Heart right ventricle (tissue), 16 donors: ENCODE measurements at regions not wholly inside any gene's neighbourhood (a gene's known extent, or its start where the extent isn't known, plus 50 kb on each side); places are given as distances from the start of the nearest gene placed in this dataset.
"Not testable (repeated sequence)": the region's sequence is repeated elsewhere in the genome, so short reads cannot be mapped to it uniquely, and the experiment has no call there.

ENCODE experiments used
- ATAC-seq, 8 donors: fragments of 200-7000 bp; cut with Tn5 transposase; one replicate each; pipeline ENCODE4 v1.9.1; 2020; ENCODE audit warnings: mild to moderate bottlenecking in 8 of 8, moderate library complexity in 8 of 8, moderate number of reproducible peaks in 1 of 8
- DNase-seq, 2 donors: peaks; one replicate each; pipeline ENCODE4 v3.0.0-alpha.2; 2020
- H3K27ac ChIP-seq, 10 donors: fragments of 200-600 bp; sonication (generic) in 2 of 10; one replicate each; pipeline versions ENCODE4 v1.5.0 to v1.8.0; 2020 to 2022; ENCODE audit warnings: mild to moderate bottlenecking in 3 of 10
- H3K27me3 ChIP-seq, 7 donors: fragments of 200-600 bp; one replicate each; pipeline ENCODE4 v1.8.0; 2021 to 2022; ENCODE audit warnings: mild to moderate bottlenecking in 2 of 7
- H3K36me3 ChIP-seq, 9 donors: fragments of 200-600 bp; sonication (generic) in 1 of 9; one replicate each; pipeline versions ENCODE4 v1.5.0 to v1.8.0; 2020 to 2022; ENCODE audit warnings: mild to moderate bottlenecking in 2 of 9
- H3K4me1 ChIP-seq, 9 donors: fragments of 200-600 bp; sonication (generic) in 1 of 9; one replicate each; pipeline versions ENCODE4 v1.5.0 to v1.8.0; 2020 to 2022; ENCODE audit warnings: mild to moderate bottlenecking in 4 of 9
- H3K4me3 ChIP-seq, 10 donors: fragments of 200-600 bp; sonication (generic) in 2 of 10; one replicate each; pipeline versions ENCODE4 v1.5.0 to v1.8.0; 2020 to 2022; ENCODE audit warnings: mild to moderate bottlenecking in 7 of 10, moderate library complexity in 2 of 10
- H3K9me3 ChIP-seq, 11 donors: fragments of 200-600 bp in 10 of 11; sonication (generic) in 2 of 11; one replicate each; pipeline versions ENCODE4 v1.5.0 to v1.8.0; 2013 to 2022; ENCODE audit warnings: mild to moderate bottlenecking in 2 of 11, control low read depth in 1 of 11, moderate library complexity in 1 of 11
- WGBS, 2 donors: extraction: QIAGEN DNeasy Blood & Tissue Kit; methylation state at CpG; one replicate each; pipeline ENCODE4 v1.1.7; 2013; ENCODE audit warnings: inconsistent platforms in 1 of 2; 5-methylcytosine and 5-hydroxymethylcytosine counted together
- intact Hi-C, 10 donors: fragments of 100-400 bp; cut with DNase I; formaldehyde crosslinking; loops; one replicate each; pipeline versions ENCODE4 v1.11.1 to v1.14.2; 2022
- donor health status: Arrhythmogenic right ventricular cardiomyopathy.
- donor health status: ischemic (EF 13 %, LVEDD 7.1; RV severe dilation, severe dysfunction).
- donor health status: healthy with polysubstance abuse.
- donor health status: DM: no; HTN: yes; CAD: no.
- donor health status: DM: no; HTN: no; CAD: no.
- donor health status: ischemic (EF 25% LVEDD 6.9; RV normal size, moderate dysfunction).
- donor health status: ischemic (EF 25% LVEDD 5.7; RV mildly dilated, moderate dysfunction).
- donor health status: healthy.
- donor health status: DM: yes; HTN: yes; CAD: no.
- donor health status: Ischemic cardiomyopathy.
- donor health status: ischemic (EF 35%, LVEDD 5.7; RV mildly dilated, moderate dysfunction).
- donor health status: nonischemic (EF 11% LVEDD 7.7; RV severe dilation, severe dysfunction).
- donor health status: DM: yes; HTN: yes; CAD: no.
- donor health status: PGD.
- donor health status: ischemic (EF 29% LVEDD 5.4; RV normal size, mild dysfunction).
- donor health status: nonischemic (EF 23%, LVEDD 6.1; RV moderate dilation, normal function).

DNA sequence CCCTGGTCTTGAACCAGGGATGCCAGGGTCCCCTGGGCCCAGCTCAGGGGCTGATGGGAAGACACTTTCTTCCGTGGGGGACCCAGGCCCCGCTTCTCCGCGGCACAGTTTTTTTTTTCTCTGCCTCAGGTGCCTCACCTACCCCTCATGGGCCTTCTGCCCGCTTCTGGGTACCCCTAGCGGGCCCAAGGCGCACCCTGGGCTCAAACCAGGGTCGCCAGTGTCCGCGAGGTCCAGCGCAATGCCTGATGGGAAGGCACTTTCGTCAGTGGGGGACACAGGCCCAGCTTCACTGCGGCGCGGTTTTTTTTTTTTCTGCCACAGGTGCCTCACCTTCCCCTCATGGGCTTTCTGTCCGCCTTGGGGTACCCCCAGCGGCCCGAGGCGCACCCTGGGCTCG is 163.9 kb upstream of the ZNG1F start:
- DNase-seq, H3K27me3 ChIP-seq, H3K9me3 ChIP-seq, intact Hi-C loops, H3K36me3 ChIP-seq, H3K4me3 ChIP-seq, ATAC-seq, H3K4me1 ChIP-seq, H3K27ac ChIP-seq: not testable (repeated sequence)
- 89 to 91% methylated on average over 15 to 16 of the region's 20 CpGs for WGBS, 2 donors

DNA sequence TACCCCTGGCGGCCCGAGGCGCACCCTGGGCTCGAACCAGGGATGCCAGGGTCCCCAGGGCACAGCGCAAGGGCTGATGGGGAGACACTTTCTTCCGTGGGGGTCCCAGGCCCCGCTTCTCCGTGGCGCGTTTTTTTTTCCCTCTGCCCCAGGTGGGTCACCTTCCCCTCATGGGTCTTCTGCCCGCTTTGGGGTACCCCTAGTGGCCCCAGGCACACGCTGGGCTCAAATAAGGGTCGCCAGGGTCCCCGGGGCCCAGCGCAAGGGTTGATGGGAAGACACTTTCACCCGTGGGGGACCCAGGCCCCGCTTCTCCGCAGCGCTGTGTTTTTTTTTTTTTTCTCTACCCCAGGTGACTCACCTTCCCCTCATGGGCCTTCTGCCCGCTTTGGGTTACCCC is 163.3 kb upstream of the ZNG1F start:
- H3K4me1 ChIP-seq, DNase-seq, H3K27me3 ChIP-seq, intact Hi-C loops, H3K9me3 ChIP-seq, H3K4me3 ChIP-seq, H3K27ac ChIP-seq, ATAC-seq, H3K36me3 ChIP-seq: not testable (repeated sequence)
- 78 to 91% methylated on average over 15 of the region's 20 CpGs for WGBS, 2 donors

DNA sequence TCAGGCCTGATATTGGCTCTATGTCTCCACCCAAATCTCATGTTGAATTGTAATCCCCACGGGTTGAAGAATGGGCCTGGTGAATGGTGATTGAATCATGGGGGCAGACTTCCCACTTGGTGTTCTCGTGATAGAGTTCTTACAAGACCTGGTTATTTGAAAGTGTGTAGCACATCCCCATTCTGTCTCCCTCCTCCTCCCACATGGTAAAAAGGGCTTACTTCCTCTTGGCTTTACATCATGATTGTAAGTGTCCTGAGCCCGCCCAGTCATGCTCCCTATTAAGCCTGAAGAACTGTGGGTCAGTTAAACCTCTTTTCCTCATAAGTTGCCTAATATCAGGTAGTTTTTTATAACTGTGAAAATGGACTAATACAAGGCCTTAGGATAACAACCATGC is 158.8 kb upstream of the ZNG1F start:
- H3K9me3 ChIP-seq, H3K4me1 ChIP-seq, intact Hi-C loops, H3K4me3 ChIP-seq, H3K36me3 ChIP-seq, H3K27me3 ChIP-seq, DNase-seq, ATAC-seq, H3K27ac ChIP-seq: not testable (repeated sequence)
- WGBS, 2 donors: 74 to 96% methylated on average over 2 of the region's 3 CpGs

DNA sequence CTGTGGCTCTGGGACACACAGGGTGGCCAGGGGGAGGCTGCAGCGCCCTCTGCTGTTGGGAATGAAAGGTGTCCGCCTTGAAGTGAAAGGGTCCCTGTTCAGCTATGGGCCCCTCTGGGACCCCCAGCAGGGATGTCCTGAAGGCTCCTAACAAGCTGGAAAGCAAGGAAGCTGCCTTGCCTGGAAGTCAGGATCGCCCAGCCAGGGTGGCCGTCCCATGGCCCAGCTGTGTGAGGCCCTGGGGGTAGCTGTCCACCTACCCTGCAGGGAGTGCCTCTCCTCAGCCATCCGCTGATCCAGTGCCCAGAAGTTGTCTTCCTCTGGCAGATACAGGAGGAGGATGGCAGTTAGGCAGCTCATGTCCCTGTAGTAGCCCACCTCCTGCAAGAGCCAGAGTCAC is 143.4 kb upstream of the ZNG1F start:
- DNase-seq, H3K9me3 ChIP-seq, H3K4me3 ChIP-seq, H3K36me3 ChIP-seq, H3K4me1 ChIP-seq, ATAC-seq, intact Hi-C loops, H3K27ac ChIP-seq, H3K27me3 ChIP-seq: not testable (repeated sequence)
- WGBS, 2 donors: 64 to 83% methylated on average over 1 to 2 of the region's 5 CpGs

DNA sequence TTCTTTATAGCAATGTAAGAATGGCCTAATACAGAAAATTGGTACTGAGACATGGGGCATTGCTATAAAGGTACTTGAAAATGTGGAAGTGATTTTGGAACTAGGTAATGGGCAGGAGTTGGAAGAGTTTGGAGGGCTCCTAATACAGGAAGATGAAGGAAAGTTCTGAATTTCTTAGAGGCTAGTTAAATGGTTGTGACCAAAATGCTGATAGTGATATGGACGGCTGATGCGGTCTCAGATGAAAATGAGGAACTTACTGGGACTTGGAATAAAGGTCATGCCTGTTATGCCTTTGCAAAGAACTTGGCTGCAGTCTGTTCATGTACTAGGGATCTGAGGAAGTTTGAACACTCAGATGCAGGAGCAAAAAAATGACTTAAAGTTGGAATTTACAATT is 132.2 kb upstream of the ZNG1F start:
- intact Hi-C loops, H3K9me3 ChIP-seq, H3K4me1 ChIP-seq, H3K27ac ChIP-seq, H3K4me3 ChIP-seq, ATAC-seq, H3K27me3 ChIP-seq, DNase-seq, H3K36me3 ChIP-seq: not testable (repeated sequence)
- 56% methylated on average over 2 of the region's 2 CpGs; no CpG with 5 or more reads in 1 of the 2 donors for WGBS, 2 donors

DNA sequence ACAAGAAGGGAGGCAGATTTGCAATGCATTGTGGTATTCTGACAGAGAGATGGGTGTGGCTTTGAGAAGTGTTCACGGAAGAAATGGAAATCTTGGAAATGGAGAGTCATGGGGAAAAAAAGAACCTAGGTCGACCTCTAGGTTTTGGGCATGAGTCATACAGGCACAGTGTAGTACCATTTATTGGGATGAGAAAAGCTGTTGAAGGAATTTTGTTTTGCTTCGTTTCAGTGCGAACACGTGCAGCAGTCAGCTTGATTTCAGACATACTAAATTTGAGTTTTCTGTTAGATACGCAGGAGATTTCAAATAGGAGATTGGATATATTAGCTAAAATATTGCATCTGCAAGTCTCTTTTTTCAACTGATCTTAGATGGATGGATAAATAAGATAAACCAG is 119.8 kb upstream of the ZNG1F start:
- H3K4me3 ChIP-seq, intact Hi-C loops, DNase-seq, H3K27me3 ChIP-seq, H3K9me3 ChIP-seq, H3K4me1 ChIP-seq, H3K36me3 ChIP-seq, H3K27ac ChIP-seq, ATAC-seq: not testable (repeated sequence)
- 58 to 65% methylated on average over 6 of the region's 6 CpGs for WGBS, 2 donors

DNA sequence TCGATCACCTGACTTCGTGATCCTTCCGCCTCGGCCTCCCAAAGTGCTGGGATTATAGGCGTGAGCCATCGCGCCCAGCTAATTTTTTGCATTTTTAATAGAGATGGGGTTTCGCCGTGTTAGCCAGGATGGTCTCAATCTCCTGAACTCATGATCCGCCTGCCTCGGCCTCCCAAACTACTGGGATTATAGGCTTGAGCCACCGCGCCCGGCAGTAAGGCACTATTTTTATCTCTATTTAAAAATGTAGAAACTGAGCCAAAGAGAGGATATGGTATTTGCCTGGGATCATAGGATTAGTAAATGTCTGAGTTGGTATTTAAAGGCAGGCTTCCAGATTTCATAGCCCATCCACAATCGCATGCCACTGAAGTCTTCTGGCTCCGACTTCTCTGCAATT is 96.6 kb upstream of the ZNG1F start:
- intact Hi-C loops, H3K4me3 ChIP-seq, H3K27ac ChIP-seq, H3K36me3 ChIP-seq, H3K4me1 ChIP-seq, H3K27me3 ChIP-seq, H3K9me3 ChIP-seq, ATAC-seq, DNase-seq: not testable (repeated sequence)
- 91 to 92% methylated on average over 15 to 16 of the region's 16 CpGs for WGBS, 2 donors

DNA sequence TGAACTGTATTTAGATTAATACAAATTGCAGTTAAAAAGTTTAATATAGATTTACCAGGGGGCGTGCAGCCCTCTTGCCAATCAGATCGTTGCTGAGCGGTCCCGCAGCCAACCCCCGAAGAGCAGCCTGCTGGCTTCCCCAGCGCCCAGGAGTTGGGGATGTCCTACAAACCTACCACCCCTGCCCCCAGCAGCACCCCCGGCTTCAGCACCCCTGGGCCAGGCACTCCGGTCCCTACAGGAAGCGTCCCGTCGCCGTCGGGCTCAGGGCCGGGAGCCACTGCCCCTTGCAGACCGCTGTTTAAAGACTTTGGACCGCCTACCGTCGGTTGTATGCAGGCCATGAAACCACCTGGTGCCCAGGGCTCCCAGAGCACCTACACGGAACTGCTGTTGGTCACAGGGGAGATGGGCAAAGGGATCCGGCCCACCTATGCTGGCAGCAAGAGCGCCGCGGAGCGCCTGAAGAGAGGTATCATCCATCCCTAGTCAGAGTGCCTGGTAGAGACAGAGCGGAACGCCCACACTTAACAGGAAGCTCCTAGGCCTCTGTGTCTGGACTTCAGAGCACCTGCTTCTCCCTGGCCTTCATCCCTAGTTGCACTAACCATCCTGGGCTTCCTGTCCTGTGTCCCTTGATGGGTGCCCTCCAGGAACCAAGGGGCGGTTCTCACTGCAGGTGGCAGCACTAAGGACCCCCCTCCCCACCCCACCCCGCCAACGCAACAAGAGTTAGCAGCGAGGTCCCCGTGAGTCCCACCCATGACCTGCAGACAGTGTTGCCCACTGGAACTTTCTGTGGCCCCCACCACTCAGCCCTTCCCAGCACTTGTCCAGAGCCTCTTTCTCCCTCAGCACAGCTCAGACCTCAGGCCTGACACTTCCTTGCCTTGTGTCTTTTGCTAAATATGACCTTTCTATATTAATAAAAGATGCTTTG is 91.5 kb upstream of the ZNG1F start:
- peak in 5 of 8 donors; percentile 15 to 73 (median 41) for ATAC-seq
- not testable (repeated sequence) for DNase-seq
- 69 to 73% methylated on average over 14 to 18 of the region's 31 CpGs for WGBS, 2 donors

DNA sequence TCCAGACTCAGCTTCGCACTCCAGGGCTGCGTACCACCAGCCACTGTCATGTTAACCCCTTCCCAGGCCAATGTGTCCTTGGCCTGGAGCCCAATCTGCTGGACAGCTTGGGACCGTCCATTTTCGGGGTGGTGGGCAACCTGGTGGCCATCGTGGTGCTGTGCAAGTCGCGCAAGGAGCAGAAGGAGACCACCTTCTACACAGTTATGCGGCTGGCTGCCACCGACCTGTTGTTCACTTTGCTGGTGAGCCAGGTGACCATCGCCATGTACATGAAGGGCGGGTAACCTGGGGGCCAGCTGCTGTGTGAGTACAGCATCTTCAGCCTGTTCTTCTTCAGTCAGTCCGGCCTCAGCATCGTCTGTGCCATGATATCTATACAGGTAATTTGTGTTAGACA is 90.3 kb upstream of the ZNG1F start:
- H3K27me3 ChIP-seq, H3K9me3 ChIP-seq, H3K4me1 ChIP-seq, DNase-seq, H3K36me3 ChIP-seq, intact Hi-C loops, H3K4me3 ChIP-seq, H3K27ac ChIP-seq: not testable (repeated sequence)
- 76 to 82% methylated on average over 8 to 10 of the region's 13 CpGs for WGBS, 2 donors
- ATAC-seq: peak in 2 of 8 donors; percentile 25 to 30

More for the DNA sequence above, 91.5 kb upstream of the ZNG1F start:
- H3K9me3 ChIP-seq, intact Hi-C loops, H3K4me1 ChIP-seq, H3K4me3 ChIP-seq, H3K27ac ChIP-seq, H3K27me3 ChIP-seq, H3K36me3 ChIP-seq: not testable (repeated sequence)

DNA sequence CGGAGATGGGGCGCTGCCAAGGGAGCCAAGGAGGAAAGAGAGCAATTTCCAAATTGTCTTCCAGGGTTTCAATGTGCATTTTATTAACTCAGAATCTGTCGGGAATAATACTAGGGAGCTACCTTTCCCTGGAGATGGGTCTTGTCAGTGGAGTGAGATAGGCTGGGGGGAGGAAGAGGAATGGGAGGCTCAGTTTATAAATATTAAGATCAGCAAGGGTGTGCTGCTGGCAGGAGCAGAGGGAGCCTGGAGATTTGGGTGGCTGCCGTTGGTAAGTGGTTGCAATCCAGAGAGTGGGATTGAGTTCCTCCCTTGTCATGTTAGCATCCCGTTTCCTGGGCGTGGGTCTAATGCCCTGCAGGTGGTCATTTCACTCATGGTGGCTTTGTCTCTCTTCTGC is 89.9 kb upstream of the ZNG1F start:
- peak in 3 of 8 donors; percentile 14 to 55 (median 17) for ATAC-seq
- H3K27ac ChIP-seq, intact Hi-C loops, H3K4me3 ChIP-seq, H3K4me1 ChIP-seq, H3K27me3 ChIP-seq, H3K9me3 ChIP-seq, DNase-seq, H3K36me3 ChIP-seq: not testable (repeated sequence)
- whole genome bisulfite sequencing, 2 donors: 80 to 89% methylated on average over 3 of the region's 6 CpGs

DNA sequence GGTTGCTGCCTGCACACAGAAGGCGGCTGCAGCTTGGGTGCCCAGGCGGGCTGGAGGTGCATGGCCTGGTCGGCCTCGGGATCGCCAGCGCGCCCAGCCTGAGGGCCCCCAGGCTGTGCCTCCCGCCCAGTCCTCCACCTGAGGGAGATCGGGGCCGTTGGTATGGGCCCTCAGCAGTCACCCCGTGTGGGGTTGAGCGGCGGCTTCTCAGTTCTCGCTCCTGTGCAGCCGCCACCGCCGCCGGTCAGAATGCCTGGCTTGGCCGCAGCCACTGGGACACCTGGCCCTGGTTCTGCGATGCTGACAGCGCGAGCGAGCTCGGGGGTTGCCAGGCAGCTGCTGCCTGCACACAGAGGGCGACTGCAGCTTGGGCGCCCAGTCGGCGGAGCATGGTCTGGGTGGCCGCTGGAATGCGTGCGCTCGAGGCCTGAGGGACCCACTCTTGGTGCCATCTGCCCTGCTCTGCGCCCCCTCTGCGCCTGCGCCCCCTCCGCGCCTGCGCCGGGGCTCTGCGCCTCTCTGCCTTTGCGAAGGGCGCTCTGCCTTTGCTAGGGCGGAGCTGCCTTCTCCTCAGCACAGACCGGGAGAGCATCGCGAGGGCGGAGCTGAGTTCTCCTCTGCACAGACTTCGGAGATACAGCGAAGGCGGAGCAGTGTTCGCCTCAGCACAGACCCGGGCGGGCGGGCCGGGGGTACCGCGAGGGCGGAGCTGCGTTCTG is 84.6 kb upstream of the ZNG1F start:
- H3K4me1 ChIP-seq, H3K36me3 ChIP-seq, intact Hi-C loops, H3K9me3 ChIP-seq, H3K27ac ChIP-seq: not testable (repeated sequence)
- WGBS, 2 donors: 7 to 10% methylated on average over 38 to 42 of the region's 59 CpGs
- peak overlapping the region in 9 of 10 donors; percentile 11 to 56 (median 43) for H3K4me3 ChIP-seq
- DNase-seq (peak in 1 of 2 donors; percentile 71), ATAC-seq (peak; percentile 98 to 100 (median 100))
- peaks cover 7 to 30% (median 20%) of the 10 kb centered on the region in 7 donors for H3K27me3 ChIP-seq
